Cardiac muscle cell (in vitro differentiated cells and primary cell): ENCODE measurements at regions not wholly inside any gene's neighbourhood (a gene's known extent, or its start where the extent isn't known, plus 50 kb on each side); places are given as distances from the start of the nearest gene placed in this dataset.

Experiments
- DNase-seq, 2 donors: peaks; one replicate each; pipeline versions ENCODE4 v3.0.0 to v3.0.0-alpha.2; 2010 to 2017; ENCODE audit warnings: low read depth in 1 of 2, low spot score in 1 of 2
- H3K27ac ChIP-seq: fragments of 200-600 bp; sonication (generic); 2 replicates; pipeline ENCODE4 v1.5.1; 2016
- H3K27me3 ChIP-seq: fragments of 200-600 bp; sonication (generic); 2 replicates; pipeline ENCODE4 v1.6.0; 2016; ENCODE audit warnings: control low read depth
- H3K36me3 ChIP-seq: fragments of 200-600 bp; sonication (generic); 2 replicates; pipeline ENCODE4 v1.5.1; 2016; ENCODE audit warnings: control low read depth
- H3K4me1 ChIP-seq: fragments of 200-600 bp; sonication (generic); 2 replicates; pipeline ENCODE4 v1.8.1; 2017; ENCODE audit warnings: low read depth, mild to moderate bottlenecking, mixed run types
- H3K4me3 ChIP-seq: fragments of 200-600 bp; sonication (generic); 2 replicates; pipeline ENCODE4 v1.5.1; 2016; ENCODE audit warnings: mild to moderate bottlenecking
- H3K9me3 ChIP-seq: fragments of 200-600 bp; sonication (generic); 2 replicates; pipeline ENCODE4 v1.5.1; 2017; ENCODE audit warnings: low read depth, mild to moderate bottlenecking, control low read depth
- CTCF ChIP-seq: IDR thresholded peaks from 2 replicates; pipeline ENCODE4 v1.5.1; 2012; ENCODE audit warnings: low read depth, mild to moderate bottlenecking, low read length

- Histone ChIP-seq H3K27me3 (no peaks in the 10 kb centered on the region), H3K36me3 (no peaks in the 10 kb centered on the region), H3K4me1 (no peaks in the 10 kb centered on the region), H3K4me3 (no peak overlapping the region), H3K27ac (no peak overlapping the region), H3K9me3 (no peaks in the 10 kb centered on the region)
- TF ChIP-seq CTCF = no peak
- DNase-seq = no peak
These were observed 185.8 kb upstream of the UBE3A start for GRCh38 chr15:25624504-25625177.

GRCh38 chr15:25623708-25624107 is 184.9 kb upstream of the UBE3A start:
- DNase-seq = no peak

GRCh38 chr15:25620466-25620865 is 181.6 kb upstream of the UBE3A start:
- no peak for DNase-seq
- Histone ChIP-seq H3K4me1 (no peaks in the 10 kb centered on the region), H3K27ac (no peak overlapping the region), H3K4me3 (no peak overlapping the region), H3K27me3 (no peaks in the 10 kb centered on the region), H3K36me3 (no peaks in the 10 kb centered on the region), H3K9me3 (no peaks in the 10 kb centered on the region)
- TF ChIP-seq CTCF = no peak

More at GRCh38 chr15:25623708-25624107, 184.9 kb upstream of the UBE3A start:
- Histone ChIP-seq H3K27me3 (no peaks in the 10 kb centered on the region), H3K4me1 (no peaks in the 10 kb centered on the region), H3K36me3 (no peaks in the 10 kb centered on the region), H3K4me3 (no peak overlapping the region), H3K9me3 (no peaks in the 10 kb centered on the region), H3K27ac (no peak overlapping the region)
- TF ChIP-seq CTCF = no peak

- TF ChIP-seq CTCF = no peak
- DNase-seq = no peak
- H3K27me3 ChIP-seq = no peaks in the 10 kb centered on the region
These were observed 180.9 kb upstream of the UBE3A start for GRCh38 chr15:25619761-25620160.

GRCh38 chr15:25619076-25619475 is 180.3 kb upstream of the UBE3A start:
- Histone ChIP-seq H3K9me3 (no peaks in the 10 kb centered on the region), H3K36me3 (no peaks in the 10 kb centered on the region), H3K4me3 (no peak overlapping the region), H3K4me1 (no peaks in the 10 kb centered on the region), H3K27me3 (no peaks in the 10 kb centered on the region), H3K27ac (no peak overlapping the region)
- TF ChIP-seq CTCF = no peak
- no peak for DNase-seq

More at GRCh38 chr15:25619761-25620160, 180.9 kb upstream of the UBE3A start:
- Histone ChIP-seq H3K36me3 (no peaks in the 10 kb centered on the region), H3K27ac (no peak overlapping the region), H3K4me1 (no peaks in the 10 kb centered on the region), H3K9me3 (no peaks in the 10 kb centered on the region), H3K4me3 (no peak overlapping the region)
